Testis (tissue), 2 donors: ENCODE measurements at regions not wholly inside any gene's neighbourhood (a gene's known extent, or its start where the extent isn't known, plus 50 kb on each side); places are given as distances from the start of the nearest gene placed in this dataset.

Experiments used
- DNase-seq: peaks from one replicate; pipeline ENCODE4 v3.0.0-alpha.2; 2019
- H3K27ac ChIP-seq, 2 donors: fragments of 200-600 bp; sonication (generic); one replicate each; pipeline ENCODE4 v1.5.1; 2019
- H3K27me3 ChIP-seq: fragments of 200-600 bp; sonication (generic); one replicate; pipeline ENCODE4 v1.5.1; 2019
- H3K36me3 ChIP-seq: fragments of 200-600 bp; sonication (generic); one replicate; pipeline ENCODE4 v1.5.1; 2017; ENCODE audit warnings: low read depth; ENCODE audit errors: missing control alignments
- H3K4me1 ChIP-seq: fragments of 200-600 bp; sonication (generic); one replicate; pipeline ENCODE4 v1.5.1; 2019
- H3K4me3 ChIP-seq, 2 donors: fragments of 200-600 bp; sonication (generic); one replicate each; pipeline ENCODE4 v1.5.1; 2017 to 2019
- H3K9me3 ChIP-seq: fragments of 200-600 bp; sonication (generic); one replicate; pipeline ENCODE4 v1.5.1; 2017
- CTCF ChIP-seq, 3 experiments: fragments of 450-650 bp in 2 of 3; fragments of 200-600 bp in 1 of 3; sonication (generic) in 1 of 3; IDR thresholded peaks; one replicate each; pipeline ENCODE4 v1.5.1; 2016 to 2019; ENCODE audit warnings: antibody characterized with exemption in 3 of 3, mild to moderate bottlenecking in 2 of 3, moderate library complexity in 1 of 3
- POLR2A ChIP-seq: fragments of 450-650 bp; IDR thresholded peaks from one replicate; pipeline ENCODE4 v1.6.1; 2017; ENCODE audit warnings: antibody characterized with exemption, mild to moderate bottlenecking, moderate library complexity
- WGBS, 2 donors: methylation state at CpG; one replicate each; pipeline ENCODE4 v1.1.5; 2018; 5-methylcytosine and 5-hydroxymethylcytosine counted together
- intact Hi-C: fragments of 100-400 bp; cut with DNase I; formaldehyde crosslinking; loops from one replicate; pipeline ENCODE4 v1.15.1; 2023; ENCODE audit warnings: low total_unique reads
- microRNA-seq, 2 donors: library from miRNA; unstranded; fragments of <30 nt; microRNA quantifications; one replicate each; pipeline ENCODE4, GENCODE V29; 2016; ENCODE audit warnings: borderline number of aligned reads in 2 of 2, borderline replicate concordance in 1 of 2
- small RNA-seq, 2 donors: library from RNA; depleted of rRNA; stranded (forward); fragments of <200 nt; gene quantifications; one replicate each; pipeline ENCODE3, GENCODE V24; 2016

- intact Hi-C loops, result no loop called here
- no peak for DNase-seq
- Histone ChIP-seq H3K4me1 (no peaks in the 10 kb centered on the region), H3K27ac (no peak overlapping the region), H3K4me3 (no peak overlapping the region), H3K27me3 (no peaks in the 10 kb centered on the region), H3K36me3 (no peaks in the 10 kb centered on the region), H3K9me3 (no peaks in the 10 kb centered on the region)
- 78 to 82% methylated on average over 4 of the region's 4 CpGs for WGBS, 2 donors
- no peak for TF ChIP-seq CTCF (IDR thresholded peaks at IDR 0.05)
- no peak for TF ChIP-seq POLR2A
These were observed 53.7 kb upstream of the E2F8 start for GRCh38 chr11:19294444-19294843.

GRCh38 chr11:19291064-19291463 lies 50.3 kb upstream of the E2F8 start:
- no peak for TF ChIP-seq CTCF (IDR thresholded peaks at IDR 0.05)
- TF ChIP-seq POLR2A, result no peak
- no peaks in the 10 kb centered on the region for H3K4me1 ChIP-seq
- no peaks in the 10 kb centered on the region for H3K9me3 ChIP-seq
- no peak for DNase-seq
- WGBS, 2 donors, result 67 to 70% methylated on average over 2 of the region's 2 CpGs
- H3K27ac ChIP-seq, result no peak overlapping the region
- H3K4me3 ChIP-seq, result no peak overlapping the region
- intact Hi-C loops, result no loop called here
- H3K36me3 ChIP-seq, result no peaks in the 10 kb centered on the region
- H3K27me3 ChIP-seq, result no peaks in the 10 kb centered on the region

Small RNAs in the stretch of these regions (microRNA-seq; reads per million reads assigned to microRNA genes)
- gene MIR4486, result 0 reads per million in 2 donors

Small RNAs in the stretch of these regions (small RNA-seq; reads per million reads assigned to genes)
- gene MIR4486 (0 reads per million in 2 donors), gene RF00408 (0 reads per million in 2 donors), gene RNA5SP335 (0 to 0.09 reads per million in 2 donors)
